HG03025 (cell line): ENCODE measurements at regions not wholly inside any gene's neighbourhood (a gene's known extent, or its start where the extent isn't known, plus 50 kb on each side); places are given as distances from the start of the nearest gene placed in this dataset.
A peak's percentile ranks its signal among the peaks of the same experiment; 100 is the strongest.

ENCODE experiments used
- ATAC-seq: cut with Tn5 transposase; IDR thresholded peaks from one replicate; pipeline ENCODE4 v1.9.1; 2021; ENCODE audit warnings: mild to moderate bottlenecking, moderate library complexity; ENCODE audit not compliant: unreplicated experiment, low FRiP score

GRCh38 chr3:177817751-177818150, 620.5 kb upstream of the TBL1XR1 start:
- ATAC-seq: no peak

GRCh38 chr3:177818712-177819240, 621.5 kb upstream of the TBL1XR1 start:
- ATAC-seq: no peak

- peak; percentile 78 for ATAC-seq
Measured at GRCh38 chr3:177820683-177821316, 623.5 kb upstream of the TBL1XR1 start.

- no peak for ATAC-seq
Measured at GRCh38 chr3:177822681-177823096, 625.4 kb upstream of the TBL1XR1 start.

GRCh38 chr3:177823701-177824189, 626.5 kb upstream of the TBL1XR1 start:
- ATAC-seq: no peak

- no peak for ATAC-seq
Measured at GRCh38 chr3:177824190-177824786, 627.0 kb upstream of the TBL1XR1 start.

GRCh38 chr3:177824841-177825240, 627.6 kb upstream of the TBL1XR1 start:
- ATAC-seq: no peak

GRCh38 chr3:177826253-177826652, 629.0 kb upstream of the TBL1XR1 start:
- no peak for ATAC-seq

GRCh38 chr3:177827511-177828207, 630.4 kb upstream of the TBL1XR1 start:
- no peak for ATAC-seq

- no peak for ATAC-seq
Measured at GRCh38 chr3:177828208-177828565, 630.9 kb upstream of the TBL1XR1 start.

GRCh38 chr3:177830411-177830849, 633.1 kb upstream of the TBL1XR1 start:
- no peak for ATAC-seq

- ATAC-seq: no peak
Measured at GRCh38 chr3:177831361-177831760, 634.1 kb upstream of the TBL1XR1 start.

- ATAC-seq: no peak
Measured at GRCh38 chr3:177832880-177833279, 635.6 kb upstream of the TBL1XR1 start.

- ATAC-seq: no peak
Measured at GRCh38 chr3:177833332-177833731, 636.0 kb upstream of the TBL1XR1 start.

- ATAC-seq: no peak
Measured at GRCh38 chr3:177835008-177835407, 637.7 kb upstream of the TBL1XR1 start.

- ATAC-seq: no peak
Measured at GRCh38 chr3:177835917-177836316, 638.6 kb upstream of the TBL1XR1 start.

GRCh38 chr3:177836671-177837070, 639.4 kb upstream of the TBL1XR1 start:
- ATAC-seq: no peak

GRCh38 chr3:177837951-177838655, 640.8 kb upstream of the TBL1XR1 start:
- ATAC-seq: no peak

GRCh38 chr3:177838766-177839350, 641.6 kb upstream of the TBL1XR1 start:
- ATAC-seq: no peak

GRCh38 chr3:177842302-177842701, 645.0 kb upstream of the TBL1XR1 start:
- no peak for ATAC-seq
